Spleen (tissue), 11 donors: ENCODE measurements at regions not wholly inside any gene's neighbourhood (a gene's known extent, or its start where the extent isn't known, plus 50 kb on each side); places are given as distances from the start of the nearest gene placed in this dataset.

Experiments
- DNase-seq: peaks from one replicate; pipeline ENCODE4 v3.0.0-alpha.2; 2020
- H3K27ac ChIP-seq, 8 donors: fragments of 200-600 bp; sonication (generic) in 7 of 8; 1 replicate in 4 of 8; 2 replicates in 4 of 8; pipeline versions ENCODE4 v1.5.0 to v1.8.0; 2016 to 2021; ENCODE audit warnings: inconsistent platforms in 4 of 8, mild to moderate bottlenecking in 4 of 8, moderate library complexity in 1 of 8
- H3K27me3 ChIP-seq, 7 donors: fragments of 200-600 bp; sonication (generic) in 6 of 7; replicated peaks in 1 of 7; 1 replicate in 4 of 7; 2 replicates in 3 of 7; pipeline versions ENCODE4 v1.5.0 to v1.8.0; 2016 to 2021; ENCODE audit warnings: inconsistent platforms in 3 of 7, mild to moderate bottlenecking in 1 of 7
- H3K36me3 ChIP-seq, 6 donors: fragments of 200-600 bp; sonication (generic) in 5 of 6; 1 replicate in 4 of 6; 2 replicates in 2 of 6; pipeline versions ENCODE4 v1.5.0 to v1.8.0; 2016 to 2021; ENCODE audit warnings: inconsistent platforms in 2 of 6
- H3K4me1 ChIP-seq, 6 donors: fragments of 200-600 bp; sonication (generic) in 5 of 6; 1 replicate in 3 of 6; 2 replicates in 3 of 6; pipeline versions ENCODE4 v1.5.0 to v1.8.0; 2016 to 2021; ENCODE audit warnings: inconsistent platforms in 3 of 6
- H3K4me3 ChIP-seq, 8 donors: fragments of 200-600 bp; sonication (generic) in 7 of 8; 1 replicate in 4 of 8; 2 replicates in 4 of 8; pipeline versions ENCODE4 v1.5.0 to v1.8.0; 2016 to 2021; ENCODE audit warnings: inconsistent platforms in 4 of 8, mild to moderate bottlenecking in 4 of 8, moderate library complexity in 2 of 8
- H3K9me3 ChIP-seq, 8 donors: fragments of 200-600 bp; sonication (generic) in 7 of 8; 1 replicate in 4 of 8; 2 replicates in 4 of 8; pipeline versions ENCODE4 v1.5.0 to v1.8.0; 2016 to 2021; ENCODE audit warnings: inconsistent platforms in 4 of 8
- CTCF ChIP-seq, 11 experiments: fragments of 200-600 bp in 7 of 11; fragments of 450-650 bp in 4 of 11; sonication (generic) in 4 of 11; IDR thresholded peaks in 8 of 11; conservative IDR thresholded peaks in 3 of 11; 1 replicate in 7 of 11; 2 replicates in 4 of 11; pipeline versions ENCODE4 v1.4.0 to v1.8.0; 2016 to 2021; ENCODE audit warnings: antibody characterized with exemption in 11 of 11, inconsistent platforms in 4 of 11, mild to moderate bottlenecking in 1 of 11
- POLR2A ChIP-seq, 3 donors: fragments of 450-650 bp; IDR thresholded peaks; one replicate each; pipeline ENCODE4 v1.5.1; 2017; ENCODE audit warnings: antibody characterized with exemption in 3 of 3, mild to moderate bottlenecking in 1 of 3
- POLR2AphosphoS5 ChIP-seq, 3 donors: sonication (generic); formaldehyde crosslinking; IDR thresholded peaks; one replicate each; pipeline ENCODE4 v1.5.1; 2017; ENCODE audit warnings: antibody characterized with exemption in 3 of 3
- WGBS, 5 donors: extraction: QIAGEN DNeasy Blood & Tissue Kit in 3 of 5; methylation state at CpG; one replicate each; pipeline versions ENCODE4 v1.1.5 to v1.1.7; 2013 to 2018; 5-methylcytosine and 5-hydroxymethylcytosine counted together
- intact Hi-C: fragments of 100-400 bp; cut with DNase I; formaldehyde crosslinking; loops from one replicate; pipeline ENCODE4 v1.15.0; 2023; ENCODE audit warnings: low total_unique reads
- donor health status: healthy with polysubstance abuse.
- donor health status: DM: no; HTN: no; CAD: no; lungs with moderate emphysema.
- donor health status: DM: no; HTN: no; CAD: no.
- donor health status: Bipolar disorder and iron deficiency.
- donor health status: healthy.
- donor health status: DM: no; HTN: no; CAD: no.
- donor health status: DM: yes; HTN: yes; CAD: no.

- no peak overlapping the region for H3K27ac ChIP-seq
- H3K36me3 ChIP-seq = no peaks in the 10 kb centered on the region
- H3K4me3 ChIP-seq = no peak overlapping the region
- intact Hi-C loops = no loop called here
- TF ChIP-seq CTCF (IDR thresholded peaks at IDR 0.05 in 8 of 11, conservative IDR thresholded peaks at IDR 0.05 in 3 of 11) (no peak), POLR2AphosphoS5 (IDR thresholded peaks at IDR 0.05) (no peak), POLR2A (IDR thresholded peaks at IDR 0.05) (no peak)
- no peak for DNase-seq
- no peaks in the 10 kb centered on the region for H3K9me3 ChIP-seq
- no peaks in the 10 kb centered on the region for H3K27me3 ChIP-seq
- H3K4me1 ChIP-seq = no peaks in the 10 kb centered on the region
Measured at GRCh38 chr20:39792334-39792733, 830.2 kb downstream of the DHX35 start.

GRCh38 chr20:39789411-39789810 is 827.3 kb downstream of the DHX35 start:
- no peaks in the 10 kb centered on the region for H3K36me3 ChIP-seq
- 90 to 97% (median 93%) methylated on average over 3 of the region's 3 CpGs for WGBS, 5 donors
- H3K4me3 ChIP-seq = no peak overlapping the region
- no peaks in the 10 kb centered on the region for H3K4me1 ChIP-seq
- TF ChIP-seq POLR2AphosphoS5 (IDR thresholded peaks at IDR 0.05) = no peak
- no peak for TF ChIP-seq CTCF (IDR thresholded peaks at IDR 0.05 in 8 of 11, conservative IDR thresholded peaks at IDR 0.05 in 3 of 11)
- no peak for TF ChIP-seq POLR2A (IDR thresholded peaks at IDR 0.05)
- no peaks in the 10 kb centered on the region for H3K27me3 ChIP-seq
- H3K9me3 ChIP-seq = no peaks in the 10 kb centered on the region
- DNase-seq = no peak
- H3K27ac ChIP-seq = no peak overlapping the region
- intact Hi-C loops = no loop called here

GRCh38 chr20:39785252-39785917 is 823.2 kb downstream of the DHX35 start:
- no peak overlapping the region for H3K27ac ChIP-seq
- WGBS, 5 donors = 46 to 61% (median 58%) methylated on average over 4 of the region's 4 CpGs
- H3K36me3 ChIP-seq = no peaks in the 10 kb centered on the region
- TF ChIP-seq CTCF (IDR thresholded peaks at IDR 0.05 in 8 of 11, conservative IDR thresholded peaks at IDR 0.05 in 3 of 11) (no peak), POLR2A (IDR thresholded peaks at IDR 0.05) (no peak), POLR2AphosphoS5 (IDR thresholded peaks at IDR 0.05) (no peak)
- no peak for DNase-seq
- peaks cover 0 to 18% (median 9%) of the 10 kb centered on the region in 8 donors for H3K9me3 ChIP-seq
- no peak overlapping the region for H3K4me3 ChIP-seq
- H3K4me1 ChIP-seq = no peaks in the 10 kb centered on the region
- intact Hi-C loops = no loop called here
- H3K27me3 ChIP-seq = no peaks in the 10 kb centered on the region

GRCh38 chr20:39784693-39785092 is 822.5 kb downstream of the DHX35 start:
- Histone ChIP-seq H3K27me3 (no peaks in the 10 kb centered on the region), H3K4me1 (no peaks in the 10 kb centered on the region), H3K36me3 (no peaks in the 10 kb centered on the region), H3K9me3 (peaks cover 0 to 24% (median 9%) of the 10 kb centered on the region in 8 donors), H3K4me3 (no peak overlapping the region), H3K27ac (no peak overlapping the region)
- DNase-seq = no peak
- intact Hi-C loops = no loop called here
- WGBS, 5 donors = 63 to 89% (median 83%) methylated on average over 1 of the region's 1 CpG
- TF ChIP-seq CTCF (IDR thresholded peaks at IDR 0.05 in 8 of 11, conservative IDR thresholded peaks at IDR 0.05 in 3 of 11) = no peak
- TF ChIP-seq POLR2AphosphoS5 (IDR thresholded peaks at IDR 0.05) = no peak
- no peak for TF ChIP-seq POLR2A (IDR thresholded peaks at IDR 0.05)
